ENCODE measurements at regions not wholly inside any gene's neighbourhood (a gene's known extent, or its start where the extent isn't known, plus 50 kb on each side); places are given as distances from the start of the nearest gene placed in this dataset.
A peak's percentile ranks its signal among the peaks of the same experiment; 100 is the strongest.

GRCh38 chr12:75856235-75856634, 175.3 kb downstream of the PHLDA1 start:
- in situ Hi-C loops (cut with MboI; ENCODE audit: low sequenced_read_pairs) (no loop called here), dilution Hi-C loops (cut with HindIII; ENCODE audit: low sequenced_read_pairs, unreplicated experiment) (no loop called here), intact Hi-C loops (cut with micrococcal nuclease) (no loop called here)
- ChIA-PET POLR2A (ENCODE audit: unreplicated experiment) (no interaction called here), CTCF (no interaction called here)
- TF ChIP-seq CEBPB (IDR thresholded peaks at IDR 0.05; ENCODE audit: low read depth, low read length) (no peak), RFX5 (IDR thresholded peaks at IDR 0.05; ENCODE audit: low read depth, low read length) (no peak), SMC3 (IDR thresholded peaks at IDR 0.05; ENCODE audit: low read depth, low read length) (no peak), NFE2L2 (IDR thresholded peaks at IDR 0.05; ENCODE audit: low read depth, low read length) (no peak), RCOR1 (IDR thresholded peaks at IDR 0.05; ENCODE audit: insufficient replicate concordance, low read length) (no peak), CTCF (conservative IDR thresholded peaks at IDR 0.05; ENCODE audit: low read depth, low read length) (no peak), MXI1 (IDR thresholded peaks at IDR 0.05; ENCODE audit: borderline replicate concordance, low read depth, low read length) (no peak), POLR2A (IDR thresholded peaks at IDR 0.05; ENCODE audit: low read depth, low read length) (no peak), MAFK (IDR thresholded peaks at IDR 0.05; ENCODE audit: low read depth, low read length) (no peak), FOS (IDR thresholded peaks at IDR 0.05; ENCODE audit: low read depth, low read length) (no peak), MAZ (IDR thresholded peaks at IDR 0.05; ENCODE audit: borderline replicate concordance, low read depth, low read length) (no peak), CHD1 (IDR thresholded peaks at IDR 0.05; ENCODE audit: low read depth, low read length) (no peak), RAD21 (IDR thresholded peaks at IDR 0.05; ENCODE audit: low read length) (no peak), BHLHE40 (IDR thresholded peaks at IDR 0.05; ENCODE audit: low read depth, low read length) (no peak)
- TF ChIP-seq, protein P1, sequence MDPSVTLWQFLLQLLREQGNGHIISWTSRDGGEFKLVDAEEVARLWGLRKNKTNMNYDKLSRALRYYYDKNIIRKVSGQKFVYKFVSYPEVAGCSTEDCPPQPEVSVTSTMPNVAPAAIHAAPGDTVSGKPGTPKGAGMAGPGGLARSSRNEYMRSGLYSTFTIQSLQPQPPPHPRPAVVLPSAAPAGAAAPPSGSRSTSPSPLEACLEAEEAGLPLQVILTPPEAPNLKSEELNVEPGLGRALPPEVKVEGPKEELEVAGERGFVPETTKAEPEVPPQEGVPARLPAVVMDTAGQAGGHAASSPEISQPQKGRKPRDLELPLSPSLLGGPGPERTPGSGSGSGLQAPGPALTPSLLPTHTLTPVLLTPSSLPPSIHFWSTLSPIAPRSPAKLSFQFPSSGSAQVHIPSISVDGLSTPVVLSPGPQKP (IDR thresholded peaks at IDR 0.05; ENCODE audit: borderline replicate concordance, low read depth, low read length), result no peak
- TF ChIP-seq, protein P2, sequence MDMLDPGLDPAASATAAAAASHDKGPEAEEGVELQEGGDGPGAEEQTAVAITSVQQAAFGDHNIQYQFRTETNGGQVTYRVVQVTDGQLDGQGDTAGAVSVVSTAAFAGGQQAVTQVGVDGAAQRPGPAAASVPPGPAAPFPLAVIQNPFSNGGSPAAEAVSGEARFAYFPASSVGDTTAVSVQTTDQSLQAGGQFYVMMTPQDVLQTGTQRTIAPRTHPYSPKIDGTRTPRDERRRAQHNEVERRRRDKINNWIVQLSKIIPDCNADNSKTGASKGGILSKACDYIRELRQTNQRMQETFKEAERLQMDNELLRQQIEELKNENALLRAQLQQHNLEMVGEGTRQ (IDR thresholded peaks at IDR 0.05; ENCODE audit: low read depth, low read length), result no peak
- H4K91ac ChIP-seq (ENCODE audit: insufficient read depth, low read depth, low read length), result no peak overlapping the region
- no peak overlapping the region for H3K4me3 ChIP-seq (ENCODE audit: insufficient read depth, low read depth, low read length)
- no peaks in the 10 kb centered on the region for H3K79me1 ChIP-seq (ENCODE audit: low read depth in 1 of 2, low read length in 2 of 2)
- H3K36me3 ChIP-seq (ENCODE audit: control insufficient read depth, insufficient read depth, low read length), result no peaks in the 10 kb centered on the region
- no CpG with 5 or more reads among the region's 1 CpG for WGBS, 2 experiments (ENCODE audit: extremely low coverage in 2 of 2, insufficient read length in 1 of 2)
- no peak overlapping the region for H4K8ac ChIP-seq (ENCODE audit: low read depth in 2 of 2, low read length in 2 of 2)
- no peak overlapping the region for H3K23ac ChIP-seq (ENCODE audit: low read depth, low read length)
- H3K9me1 ChIP-seq (ENCODE audit: insufficient read depth, low read length), result no peaks in the 10 kb centered on the region
- peak overlapping the region; percentile 38; the same call in 1 of the 2 replicates for H4K5ac ChIP-seq (ENCODE audit: low read depth, low read length)
- no TSS peak for BruUV-seq (replicated peaks)
- H2AK5ac ChIP-seq (ENCODE audit: low read depth, low read length), result no peak overlapping the region
- no peak for ATAC-seq (ENCODE audit: low read depth)
- H3K4me2 ChIP-seq (ENCODE audit: low read depth, low read length), result no peak overlapping the region; the same call in 1 of the 2 replicates
- H2BK120ac ChIP-seq (ENCODE audit: low read depth, low read length), result peak overlapping the region; percentile 7; the same call in 1 of the 2 replicates
- H3K9me3 ChIP-seq (ENCODE audit: control insufficient read depth, insufficient read depth, low read length), result no peaks in the 10 kb centered on the region
- no peak overlapping the region; the same call in 2 of the 3 replicates for H2BK15ac ChIP-seq (ENCODE audit: low read depth, low read length)
- no peaks in the 10 kb centered on the region for H4K20me1 ChIP-seq (ENCODE audit: insufficient read depth, low read length)
- no peak overlapping the region for H2BK5ac ChIP-seq (ENCODE audit: low read depth, low read length, poor library complexity, severe bottlenecking)
- no peak overlapping the region for H3K14ac ChIP-seq (replicated peaks; ENCODE audit: low read depth, low read length)
- no peak overlapping the region for H2AFZ ChIP-seq (replicated peaks; ENCODE audit: low read length, poor library complexity)
- no peak overlapping the region for H3K56ac ChIP-seq (ENCODE audit: extremely low read depth, insufficient read depth, low read length)
- H3K4me1 ChIP-seq (ENCODE audit: control insufficient read depth, insufficient read depth, low read length), result peaks cover 4% of the 10 kb centered on the region
- no peak for DNase-seq
- no peak overlapping the region for H2AK9ac ChIP-seq (replicated peaks; ENCODE audit: low read depth, low read length, poor library complexity)
- no peak overlapping the region for H3K27ac ChIP-seq (ENCODE audit: insufficient read depth, low read length)
- H3K18ac ChIP-seq (ENCODE audit: low read depth, low read length), result peak overlapping the region; percentile 64; the same call in 1 of the 2 replicates
- 0 out of 2 replicates have a peak overlapping the region, but pooled peaks have one; percentile 34 for H3K4ac ChIP-seq (ENCODE audit: low read depth, low read length)
- no peaks in the 10 kb centered on the region for H3K27me3 ChIP-seq (ENCODE audit: control insufficient read depth, insufficient read depth, low read length)
- H2BK20ac ChIP-seq (ENCODE audit: low read depth, low read length), result no peak overlapping the region
- H3K9ac ChIP-seq (ENCODE audit: low read depth, low read length), result no peak overlapping the region
